Right hindlimb (tissue), 1 donor: ENCODE measurements at regions not wholly inside any gene's neighbourhood (a gene's known extent, or its start where the extent isn't known, plus 50 kb on each side); places are given as distances from the start of the nearest gene placed in this dataset.
"Not testable (repeated sequence)": the region's sequence is repeated elsewhere in the genome, so short reads cannot be mapped to it uniquely, and the experiment has no call there.

Experiments used
- DNase-seq: peaks from one replicate; pipeline ENCODE4 v3.0.0-alpha.2; 2018

DNA sequence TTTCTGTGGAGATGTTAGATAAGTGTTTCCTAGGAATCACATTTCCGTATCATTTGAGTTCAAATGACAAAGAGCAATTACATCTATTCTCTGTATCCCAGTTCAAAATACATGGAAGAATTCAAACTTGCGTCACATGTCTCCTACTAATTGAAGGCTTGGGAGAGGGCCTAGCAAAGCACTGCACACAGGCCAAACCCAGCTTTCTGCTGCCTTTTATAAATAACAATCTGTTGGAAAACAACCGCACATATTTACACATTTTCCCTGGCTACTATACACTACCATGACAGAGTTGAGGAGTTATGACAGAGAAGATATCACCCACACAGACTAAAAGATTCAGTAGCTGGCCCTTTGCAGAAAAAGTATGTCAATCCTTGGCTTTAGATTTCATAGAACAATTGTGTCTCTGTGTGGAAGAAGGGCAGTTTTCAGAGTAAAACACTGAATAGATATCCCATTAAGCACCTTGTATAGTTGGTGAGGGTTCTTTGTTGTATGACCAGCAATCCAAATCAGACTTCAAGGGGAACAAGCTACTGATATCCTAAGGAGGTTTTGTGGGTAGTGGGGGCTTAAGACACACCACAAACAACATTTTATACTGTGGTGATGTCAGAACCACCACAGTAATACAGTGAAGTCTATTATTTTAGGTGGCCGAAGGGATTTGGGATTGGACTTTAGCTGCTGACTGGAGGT is 861.3 kb downstream of the CCDC85A start:
- DNase-seq, result no peak

GRCh38 chr2:57049273-57049672 is 865.5 kb downstream of the CCDC85A start:
- no peak for DNase-seq

DNA sequence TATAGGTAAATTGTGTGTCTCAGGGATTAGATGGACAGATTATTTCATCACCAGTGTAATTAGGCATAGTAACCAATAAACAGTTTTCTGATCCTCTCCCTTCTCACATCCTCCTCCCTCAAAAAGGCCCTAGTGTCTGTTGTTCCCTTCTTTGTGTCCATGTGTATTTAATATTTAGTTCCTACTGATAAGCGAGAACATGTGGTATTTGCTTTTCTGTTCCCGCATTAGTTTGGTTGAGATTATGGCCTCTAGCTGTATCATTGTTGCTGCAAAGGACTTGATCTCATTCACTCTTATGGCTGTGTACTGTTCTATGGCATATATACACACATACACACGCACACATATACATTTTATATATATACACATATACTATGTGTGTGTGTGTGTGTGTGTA is 866.2 kb downstream of the CCDC85A start:
- no peak for DNase-seq

- DNase-seq, result not testable (repeated sequence)
These were observed 882.5 kb downstream of the CCDC85A start for GRCh38 chr2:57066301-57066700.

GRCh38 chr2:57075226-57075625 is 891.4 kb downstream of the CCDC85A start:
- no peak for DNase-seq

- DNase-seq, result no peak
These were observed 896.2 kb downstream of the CCDC85A start for GRCh38 chr2:57080035-57080434.

GRCh38 chr2:57084697-57085281 is 901.0 kb downstream of the CCDC85A start:
- no peak for DNase-seq

GRCh38 chr2:57093020-57093419 is 909.2 kb downstream of the CCDC85A start:
- no peak for DNase-seq

GRCh38 chr2:57097855-57098254 is 914.1 kb downstream of the CCDC85A start:
- no peak for DNase-seq

DNA sequence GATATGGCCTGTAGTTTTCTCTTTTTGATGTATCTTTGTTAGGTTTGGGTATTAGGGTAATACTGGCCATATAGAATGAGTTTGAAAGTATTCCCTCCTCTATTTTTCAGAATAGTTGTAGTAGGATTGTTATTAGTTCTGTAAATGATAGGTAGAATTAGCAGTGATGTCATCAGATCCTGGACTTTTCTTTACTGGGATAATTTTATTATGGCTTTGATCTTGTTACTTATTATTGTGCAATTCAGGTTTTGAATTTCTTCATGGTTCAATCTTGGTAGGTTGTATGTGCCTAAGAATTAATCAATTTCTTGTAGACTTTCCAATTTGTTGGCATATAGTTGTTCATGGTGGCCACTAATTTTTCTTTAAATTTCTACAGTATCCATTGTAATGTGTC is 916.6 kb downstream of the CCDC85A start:
- no peak for DNase-seq

DNA sequence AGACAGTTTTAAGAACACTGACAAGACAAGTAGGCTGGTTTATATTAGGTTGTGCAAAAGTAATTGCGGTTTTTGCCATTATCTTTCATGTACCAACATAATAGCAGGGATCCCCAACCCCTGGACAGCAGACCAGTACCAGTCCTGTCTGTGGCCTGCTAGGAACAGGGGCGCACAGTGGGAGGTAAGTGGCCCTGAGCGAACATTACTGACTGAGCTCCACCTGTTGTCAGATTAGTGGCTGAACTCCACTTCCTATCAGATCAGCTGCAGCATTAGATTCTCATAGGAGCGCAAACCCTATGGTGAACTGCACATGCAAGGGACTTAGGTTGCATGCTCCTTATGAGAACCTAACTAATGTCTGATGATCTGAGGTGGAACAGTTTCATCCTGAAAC is 921.9 kb downstream of the CCDC85A start:
- DNase-seq, result no peak

DNA sequence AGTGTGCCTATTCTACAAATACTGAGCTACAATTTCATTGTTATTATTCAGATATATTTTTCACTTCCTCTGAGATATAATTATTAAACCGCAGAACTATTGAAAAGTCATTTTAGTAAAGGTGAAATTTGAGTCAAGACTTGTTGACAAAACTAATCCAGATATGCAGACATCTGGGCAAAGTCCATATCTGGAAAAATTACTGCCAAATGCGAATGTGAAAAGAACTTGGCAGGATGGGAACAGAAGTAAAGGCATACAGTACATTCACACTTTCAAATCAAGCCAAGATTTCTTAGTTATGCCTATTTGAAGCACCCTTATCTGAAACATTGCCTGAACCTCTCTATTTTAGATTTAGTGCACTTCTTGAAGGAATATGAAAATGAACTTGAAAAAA is 923.6 kb downstream of the CCDC85A start:
- DNase-seq, result no peak

DNA sequence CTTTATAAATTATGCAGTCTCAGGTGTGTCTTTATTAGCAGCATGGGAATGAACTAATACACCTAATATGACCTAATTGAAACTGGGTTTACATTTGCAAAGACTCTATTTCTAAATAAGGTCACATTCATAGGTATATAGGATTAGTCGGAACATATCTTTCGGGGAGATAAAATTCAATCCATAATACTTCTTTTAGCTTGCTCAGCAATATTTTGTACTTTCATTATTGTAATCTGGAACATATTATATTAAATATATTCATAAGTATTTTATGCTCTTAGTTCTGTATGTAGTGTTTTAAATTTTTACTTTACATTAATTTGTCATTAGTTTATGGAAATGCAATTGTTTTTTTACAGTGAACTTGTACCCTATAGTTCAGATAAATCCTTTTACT is 927.7 kb downstream of the CCDC85A start:
- no peak for DNase-seq

DNA sequence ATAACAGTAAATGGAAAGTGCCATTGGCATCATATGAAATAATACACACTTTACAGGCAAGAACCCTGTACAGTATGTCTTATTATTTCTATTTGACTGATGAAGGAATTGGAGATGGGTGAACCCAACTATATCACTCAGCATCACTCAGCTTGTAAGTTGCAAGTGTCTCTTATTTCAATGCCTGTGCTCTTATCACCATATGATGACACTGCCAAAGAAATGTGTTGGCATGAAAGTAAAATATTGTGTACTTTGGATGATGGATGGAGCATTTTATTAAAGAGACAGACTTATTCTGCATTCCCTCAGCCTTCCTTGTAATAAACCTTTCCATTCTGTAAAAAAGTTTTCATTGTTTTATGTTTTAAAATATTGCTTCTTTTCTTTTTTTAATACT is 927.5 kb upstream of the VRK2 start:
- no peak for DNase-seq

- DNase-seq, result no peak
These were observed 920.2 kb upstream of the VRK2 start for GRCh38 chr2:57126410-57126809.

GRCh38 chr2:57139179-57139578 is 907.4 kb upstream of the VRK2 start:
- DNase-seq, result no peak

GRCh38 chr2:57141269-57141668 is 905.3 kb upstream of the VRK2 start:
- DNase-seq, result no peak

- DNase-seq, result no peak
These were observed 899.7 kb upstream of the VRK2 start for GRCh38 chr2:57146951-57147350.

GRCh38 chr2:57156231-57156924 is 890.2 kb upstream of the VRK2 start:
- no peak for DNase-seq

DNA sequence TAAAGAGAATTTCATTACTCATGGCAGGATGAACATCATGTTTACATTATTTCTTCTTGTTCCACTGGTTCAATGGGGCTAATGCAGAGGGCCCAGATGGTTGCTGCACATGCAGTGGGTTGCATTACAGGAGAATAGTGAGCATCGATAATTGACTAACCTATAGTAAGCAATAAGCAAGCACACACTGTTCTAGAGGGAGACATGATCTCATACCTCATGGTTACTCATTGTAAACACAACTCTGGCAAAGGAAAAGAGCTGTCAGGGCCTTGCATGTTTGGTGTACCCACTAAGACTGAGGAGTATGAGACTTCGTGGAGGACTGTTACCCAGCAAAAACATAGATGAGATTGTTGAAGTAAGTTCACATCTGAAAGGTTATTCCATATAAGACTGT is 885.6 kb upstream of the VRK2 start:
- no peak for DNase-seq

DNA sequence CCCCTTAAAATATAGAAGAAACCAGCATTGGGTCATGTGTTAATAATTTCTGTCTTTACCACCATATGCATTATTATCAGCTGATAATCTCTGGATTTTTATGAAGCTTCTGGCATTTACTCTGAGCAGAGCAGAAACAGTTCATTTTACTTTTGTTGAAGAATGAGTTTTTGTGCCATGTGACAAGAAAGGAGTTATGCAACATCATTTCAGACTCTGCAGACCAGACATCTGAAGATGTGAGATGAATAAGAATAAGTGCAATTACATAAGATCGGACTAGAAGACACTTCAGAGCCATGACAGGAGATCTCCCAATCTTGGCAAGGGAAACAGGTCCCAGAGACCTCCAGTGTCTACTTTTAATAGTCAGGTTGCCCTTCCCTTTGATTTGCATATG is 869.4 kb upstream of the VRK2 start:
- no peak for DNase-seq

- no peak for DNase-seq
These were observed 866.5 kb upstream of the VRK2 start for GRCh38 chr2:57180042-57180567.

DNA sequence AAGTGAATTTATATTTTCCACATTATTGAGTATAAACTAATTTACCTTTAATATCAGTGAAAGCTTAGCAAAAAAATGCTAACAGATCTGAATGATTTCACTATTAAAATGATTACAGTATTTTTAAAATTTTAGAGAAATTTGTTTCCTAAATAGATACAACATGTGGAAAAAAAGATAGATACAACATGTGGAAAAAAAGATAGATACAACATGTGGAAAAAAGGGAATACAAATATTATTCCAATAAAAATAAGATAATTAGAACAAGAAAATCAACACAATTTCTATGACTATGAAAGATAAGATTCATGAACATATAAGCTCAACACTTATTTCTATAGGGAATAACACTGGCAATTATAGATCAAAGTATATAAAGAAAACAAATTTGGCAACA is 865.9 kb upstream of the VRK2 start:
- DNase-seq, result no peak
